Natural killer cell (primary cell): ENCODE measurements at regions not wholly inside any gene's neighbourhood (a gene's known extent, or its start where the extent isn't known, plus 50 kb on each side); places are given as distances from the start of the nearest gene placed in this dataset.
"Not testable (repeated sequence)": the region's sequence is repeated elsewhere in the genome, so short reads cannot be mapped to it uniquely, and the experiment has no call there.

Experiments
- ATAC-seq, 3 donors: fragments of 150-1000 bp in 2 of 3; fragments of 200-7000 bp in 1 of 3; cut with Tn5 transposase; 1 replicate in 1 of 3; 2 replicates in 2 of 3; pipeline ENCODE4 v1.10.0; 2021; ENCODE audit warnings: mild to moderate bottlenecking in 2 of 3, moderate library complexity in 2 of 3
- DNase-seq, 2 donors: peaks; one replicate each; pipeline versions ENCODE4 v3.0.0 to v3.0.0-alpha.2; 2013 to 2021; ENCODE audit warnings: mixed read lengths in 1 of 2
- H3K27ac ChIP-seq: one replicate; pipeline ENCODE4 v1.5.1; 2013; ENCODE audit warnings: mild to moderate bottlenecking, low read length
- H3K27me3 ChIP-seq: one replicate; pipeline ENCODE4 v1.6.1; 2013; ENCODE audit warnings: low read length; ENCODE audit not compliant: control insufficient read depth, insufficient read depth
- H3K36me3 ChIP-seq: one replicate; pipeline ENCODE4 v1.6.1; 2013; ENCODE audit warnings: low read length; ENCODE audit not compliant: control insufficient read depth, insufficient read depth
- H3K4me1 ChIP-seq: one replicate; pipeline ENCODE4 v1.6.1; 2013; ENCODE audit warnings: low read length; ENCODE audit not compliant: control insufficient read depth, insufficient read depth
- H3K4me3 ChIP-seq: one replicate; pipeline ENCODE4 v1.5.1; 2013; ENCODE audit warnings: low read length
- H3K9me3 ChIP-seq: one replicate; pipeline ENCODE4 v1.6.1; 2013; ENCODE audit warnings: low read length; ENCODE audit not compliant: control insufficient read depth, insufficient read depth
- H3K27ac Mint-ChIP-seq, 2 donors: one replicate each; pipeline ENCODE4 v1.8.0; 2022; ENCODE audit warnings: mild to moderate bottlenecking in 2 of 2, mixed read lengths in 2 of 2, moderate library complexity in 1 of 2
- H3K27me3 Mint-ChIP-seq, 2 donors: one replicate each; pipeline ENCODE4 v1.8.0; 2022; ENCODE audit warnings: low read depth in 2 of 2, mixed read lengths in 2 of 2
- H3K36me3 Mint-ChIP-seq: one replicate; pipeline ENCODE4 v1.8.0; 2022; ENCODE audit warnings: mixed read lengths
- H3K4me1 Mint-ChIP-seq, 2 donors: one replicate each; pipeline ENCODE4 v1.8.0; 2022; ENCODE audit warnings: mixed read lengths in 2 of 2
- H3K4me3 Mint-ChIP-seq: one replicate; pipeline ENCODE4 v1.8.0; 2022; ENCODE audit warnings: mild to moderate bottlenecking, moderate library complexity, mixed read lengths
- H3K9me3 Mint-ChIP-seq, 2 donors: one replicate each; pipeline ENCODE4 v1.8.0; 2022; ENCODE audit warnings: mixed read lengths in 2 of 2
- WGBS: methylation state at CpG from one replicate; pipeline ENCODE4 v1.1.7; 2013; ENCODE audit warnings: missing lambda C conversion rate; ENCODE audit not compliant: insufficient coverage; 5-methylcytosine and 5-hydroxymethylcytosine counted together
- intact Hi-C: fragments of 100-400 bp; cut with micrococcal nuclease; formaldehyde crosslinking; loops from one replicate; pipeline ENCODE4 v1.14.2; 2022
- TF ChIP-seq, protein P1 (sequence below): fragments of 200-600 bp; IDR thresholded peaks from one replicate; pipeline ENCODE4 v1.8.0; 2022; ENCODE audit warnings: antibody characterized with exemption

DNA sequence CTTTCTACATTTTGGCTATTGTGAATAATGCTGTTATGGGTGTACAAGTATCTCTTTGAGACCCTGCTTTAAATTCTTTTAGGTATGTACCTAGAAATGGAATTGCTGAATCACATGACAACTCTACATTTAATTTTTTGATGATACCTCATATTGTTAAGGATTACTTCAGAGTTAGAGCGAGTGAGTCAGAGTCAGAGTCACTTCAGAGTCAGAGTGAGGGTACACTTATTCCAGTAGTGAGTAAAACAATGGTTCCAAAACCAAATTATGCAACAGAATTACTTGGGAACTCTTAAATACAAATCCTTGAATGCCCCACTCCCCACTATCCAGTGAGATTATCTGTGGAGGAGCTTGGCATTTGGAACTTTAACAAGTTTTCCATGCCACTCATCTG lies 50.3 kb upstream of the SNRK start:
- Histone ChIP-seq H3K27ac (no peak overlapping the region), H3K36me3 (no peaks in the 10 kb centered on the region), H3K27me3 (no peaks in the 10 kb centered on the region), H3K9me3 (no peaks in the 10 kb centered on the region), H3K4me3 (no peak overlapping the region), H3K4me1 (no peaks in the 10 kb centered on the region)
- DNase-seq (no peak), ATAC-seq (no peak)
- Mint-ChIP-seq H3K9me3 (peaks cover 0 to 2% of the 10 kb centered on the region in 2 donors), H3K4me1 (peaks cover 7 to 13% of the 10 kb centered on the region in 2 donors), H3K27me3 (peaks cover 0 to 2% of the 10 kb centered on the region in 2 donors), H3K27ac (no peak overlapping the region), H3K36me3 (peaks cover 14% of the 10 kb centered on the region), H3K4me3 (no peak overlapping the region)
- intact Hi-C loops, result no loop called here
- WGBS, result no CpG with 5 or more reads among the region's 1 CpG
- TF ChIP-seq, protein P1, sequence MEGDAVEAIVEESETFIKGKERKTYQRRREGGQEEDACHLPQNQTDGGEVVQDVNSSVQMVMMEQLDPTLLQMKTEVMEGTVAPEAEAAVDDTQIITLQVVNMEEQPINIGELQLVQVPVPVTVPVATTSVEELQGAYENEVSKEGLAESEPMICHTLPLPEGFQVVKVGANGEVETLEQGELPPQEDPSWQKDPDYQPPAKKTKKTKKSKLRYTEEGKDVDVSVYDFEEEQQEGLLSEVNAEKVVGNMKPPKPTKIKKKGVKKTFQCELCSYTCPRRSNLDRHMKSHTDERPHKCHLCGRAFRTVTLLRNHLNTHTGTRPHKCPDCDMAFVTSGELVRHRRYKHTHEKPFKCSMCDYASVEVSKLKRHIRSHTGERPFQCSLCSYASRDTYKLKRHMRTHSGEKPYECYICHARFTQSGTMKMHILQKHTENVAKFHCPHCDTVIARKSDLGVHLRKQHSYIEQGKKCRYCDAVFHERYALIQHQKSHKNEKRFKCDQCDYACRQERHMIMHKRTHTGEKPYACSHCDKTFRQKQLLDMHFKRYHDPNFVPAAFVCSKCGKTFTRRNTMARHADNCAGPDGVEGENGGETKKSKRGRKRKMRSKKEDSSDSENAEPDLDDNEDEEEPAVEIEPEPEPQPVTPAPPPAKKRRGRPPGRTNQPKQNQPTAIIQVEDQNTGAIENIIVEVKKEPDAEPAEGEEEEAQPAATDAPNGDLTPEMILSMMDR, result no peak

DNA sequence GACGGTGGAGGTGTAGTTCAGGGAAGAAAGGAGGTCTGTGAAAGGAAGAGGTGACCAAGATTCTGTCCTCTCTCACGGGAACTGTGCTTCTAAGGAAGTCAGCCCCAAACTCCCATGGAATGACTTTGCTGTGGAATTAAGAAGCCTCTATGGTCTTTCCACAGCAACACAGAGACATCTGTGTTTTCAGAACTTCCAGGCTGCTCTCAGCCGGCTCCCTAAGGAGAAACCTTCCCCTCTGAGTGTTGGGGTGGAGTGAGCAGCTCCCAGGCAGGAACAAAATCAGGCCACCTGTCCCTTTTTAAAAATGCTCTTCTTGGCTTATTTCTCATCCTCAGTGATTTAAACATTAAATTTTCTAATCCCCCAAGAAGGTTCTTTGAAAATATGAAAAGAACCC lies 53.3 kb upstream of the SNRK start:
- no peaks in the 10 kb centered on the region for H3K4me1 ChIP-seq
- 89% methylated on average over 3 of the region's 3 CpGs for WGBS
- H3K27me3 Mint-ChIP-seq, result no peaks in the 10 kb centered on the region
- H3K36me3 ChIP-seq, result no peaks in the 10 kb centered on the region
- H3K27me3 ChIP-seq, result no peaks in the 10 kb centered on the region
- TF ChIP-seq, protein P1, result no peak
- ATAC-seq (no peak), DNase-seq (no peak)
- no peak overlapping the region for H3K27ac Mint-ChIP-seq
- peaks cover 4% of the 10 kb centered on the region for H3K36me3 Mint-ChIP-seq
- no peaks in the 10 kb centered on the region for H3K9me3 ChIP-seq
- no peak overlapping the region for H3K4me3 Mint-ChIP-seq
- intact Hi-C loops, result no loop called here
- H3K4me1 Mint-ChIP-seq, result peaks cover 7 to 13% of the 10 kb centered on the region in 2 donors
- H3K4me3 ChIP-seq, result no peak overlapping the region
- no peak overlapping the region for H3K27ac ChIP-seq
- peaks cover under 1 to 2% of the 10 kb centered on the region in 2 donors for H3K9me3 Mint-ChIP-seq

DNA sequence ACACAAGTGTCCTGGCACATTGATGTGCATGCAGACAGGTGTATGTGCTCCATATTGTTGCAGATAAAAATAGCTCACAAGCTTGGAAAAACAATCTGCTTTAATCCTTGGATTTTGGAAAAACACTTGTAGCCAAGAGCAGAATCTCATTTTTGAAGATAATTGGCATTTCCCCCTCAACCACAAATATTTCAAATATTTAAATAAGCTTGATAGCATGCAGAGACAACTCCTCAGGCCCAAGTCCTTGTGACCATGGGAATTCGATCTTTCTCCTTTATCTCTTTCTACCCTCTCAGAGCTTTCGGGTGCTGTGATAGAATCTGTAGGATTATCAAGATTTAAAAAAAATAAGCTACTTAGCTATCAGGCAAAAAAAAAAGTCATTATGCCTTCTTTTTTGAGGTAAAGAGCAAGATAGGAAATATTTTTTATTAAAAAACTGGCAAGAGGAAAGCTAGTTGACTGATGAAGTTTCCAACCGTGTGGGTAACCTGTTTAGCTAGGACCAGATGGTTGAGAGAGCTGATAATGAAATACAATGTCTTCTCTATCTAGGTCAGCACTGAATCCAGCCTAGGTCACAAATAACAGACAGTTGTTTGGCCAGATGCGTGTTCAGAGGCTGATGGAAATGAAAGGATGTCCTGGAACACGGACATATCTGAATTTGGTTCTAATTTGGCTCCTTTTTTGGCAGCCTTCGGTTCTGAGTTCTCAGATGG lies 54.9 kb upstream of the SNRK start:
- 86% methylated on average over 4 of the region's 6 CpGs for WGBS
- no peaks in the 10 kb centered on the region for H3K4me1 ChIP-seq
- Mint-ChIP-seq H3K4me3 (no peak overlapping the region), H3K36me3 (peaks cover 14% of the 10 kb centered on the region), H3K27me3 (no peaks in the 10 kb centered on the region), H3K4me1 (peaks cover 4 to 9% of the 10 kb centered on the region in 2 donors), H3K9me3 (peaks cover 0 to 7% of the 10 kb centered on the region in 2 donors), H3K27ac (no peak overlapping the region)
- no peaks in the 10 kb centered on the region for H3K27me3 ChIP-seq
- no peaks in the 10 kb centered on the region for H3K36me3 ChIP-seq
- TF ChIP-seq, protein P1, result no peak
- DNase-seq (no peak), ATAC-seq (no peak)
- no peaks in the 10 kb centered on the region for H3K9me3 ChIP-seq
- intact Hi-C loops, result no loop called here
- no peak overlapping the region for H3K27ac ChIP-seq
- H3K4me3 ChIP-seq, result no peak overlapping the region

DNA sequence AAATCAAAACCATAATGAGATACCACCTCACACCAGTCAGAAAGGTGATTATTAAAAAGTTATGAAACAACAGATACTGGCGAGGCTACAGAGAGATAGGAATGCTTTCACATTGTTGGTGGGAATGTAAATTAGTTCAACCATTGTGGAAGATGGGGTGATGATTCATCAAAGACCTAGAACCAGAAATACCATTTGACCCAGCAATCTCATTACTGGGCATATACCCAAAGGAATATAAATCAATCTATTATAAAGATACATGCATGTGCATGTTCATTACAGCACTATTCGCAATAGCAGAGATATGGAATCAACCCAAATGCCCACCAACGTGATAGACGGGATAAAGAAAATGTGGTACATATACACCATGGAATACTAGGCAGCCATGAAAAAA lies 56.5 kb upstream of the SNRK start:
- H3K27me3 ChIP-seq, H3K4me3 Mint-ChIP-seq, H3K4me1 ChIP-seq, ATAC-seq, intact Hi-C loops, H3K4me3 ChIP-seq, H3K27ac Mint-ChIP-seq, H3K27me3 Mint-ChIP-seq, H3K9me3 Mint-ChIP-seq, H3K27ac ChIP-seq, DNase-seq, H3K9me3 ChIP-seq, H3K36me3 ChIP-seq: not testable (repeated sequence)
- Mint-ChIP-seq H3K4me1 (peaks cover 3 to 17% of the 10 kb centered on the region in 2 donors), H3K36me3 (peaks cover 14% of the 10 kb centered on the region)
- 97% methylated on average over 3 of the region's 4 CpGs for WGBS

DNA sequence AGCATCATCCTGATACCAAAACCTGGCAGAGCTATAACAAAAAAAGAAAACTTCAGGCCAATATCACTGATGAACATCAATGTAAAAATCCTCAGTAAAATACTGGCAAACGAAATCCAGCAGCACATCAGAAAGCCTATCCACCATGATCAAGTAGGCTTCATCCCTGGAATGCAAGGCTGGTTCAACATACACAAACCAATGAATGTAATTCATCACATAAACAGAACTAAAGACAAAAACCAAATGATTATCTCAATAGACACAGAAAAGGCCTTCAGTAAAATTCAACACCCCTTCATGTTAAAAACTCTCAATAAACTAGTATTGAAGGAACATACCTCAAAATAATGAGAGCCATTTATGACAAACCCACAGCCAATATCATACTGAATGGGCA lies 58.7 kb upstream of the SNRK start:
- DNase-seq, H3K27ac Mint-ChIP-seq, H3K36me3 ChIP-seq, H3K9me3 ChIP-seq, H3K4me1 ChIP-seq, H3K27ac ChIP-seq, H3K27me3 Mint-ChIP-seq, intact Hi-C loops, H3K27me3 ChIP-seq, ATAC-seq, H3K4me3 Mint-ChIP-seq, H3K4me3 ChIP-seq, H3K9me3 Mint-ChIP-seq: not testable (repeated sequence)
- Mint-ChIP-seq H3K36me3 (peaks cover 14% of the 10 kb centered on the region), H3K4me1 (peaks cover 15 to 31% of the 10 kb centered on the region in 2 donors)
- 96% methylated on average over 1 of the region's 1 CpG for WGBS
